ENCODE measurements at regions not wholly inside any gene's neighbourhood (a gene's known extent, or its start where the extent isn't known, plus 50 kb on each side); places are given as distances from the start of the nearest gene placed in this dataset.

DNA sequence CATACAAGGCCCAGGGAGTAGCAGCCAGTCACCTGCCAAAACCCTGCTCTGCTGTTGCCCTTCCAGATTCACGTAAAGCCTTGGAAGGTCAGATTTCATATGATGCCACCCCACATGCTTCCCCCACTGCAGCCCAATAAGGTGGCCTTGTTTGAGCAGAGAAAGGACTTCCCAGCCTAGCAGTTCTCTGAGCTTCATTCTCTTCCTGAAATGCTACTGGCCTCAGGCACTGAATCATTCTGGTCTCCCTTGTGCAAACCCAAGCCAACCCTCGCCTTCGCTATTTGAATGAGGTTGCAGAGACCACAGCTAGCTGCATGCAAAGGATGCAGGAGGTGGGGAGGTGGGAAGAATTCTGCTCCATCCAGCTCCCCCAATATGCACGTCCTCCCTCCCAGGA lies 60.3 kb upstream of the PLXNA4 start:
- TF ChIP-seq CTCF (IDR thresholded peaks at IDR 0.05; ENCODE audit: insufficient read depth, low read length) = no peak
- no peak for DNase-seq (ENCODE audit: low read depth)
- H3K4me3 ChIP-seq (ENCODE audit: low read depth, low read length) = no peak overlapping the region

GRCh38 chr7:132635127-132635526 lies 58.9 kb upstream of the PLXNA4 start:
- TF ChIP-seq CTCF (IDR thresholded peaks at IDR 0.05; ENCODE audit: insufficient read depth, low read length) = no peak
- no peak overlapping the region for H3K4me3 ChIP-seq (ENCODE audit: low read depth, low read length)
- DNase-seq (ENCODE audit: low read depth) = no peak

GRCh38 chr7:132630834-132631233 lies 54.6 kb upstream of the PLXNA4 start:
- H3K4me3 ChIP-seq (ENCODE audit: low read depth, low read length) = no peak overlapping the region
- no peak for DNase-seq (ENCODE audit: low read depth)
- TF ChIP-seq CTCF (IDR thresholded peaks at IDR 0.05; ENCODE audit: insufficient read depth, low read length) = no peak

All from fibroblast of the aortic adventitia (primary cell).